HCT116 (cell line): ENCODE measurements at regions not wholly inside any gene's neighbourhood (a gene's known extent, or its start where the extent isn't known, plus 50 kb on each side); places are given as distances from the start of the nearest gene placed in this dataset.

ENCODE experiments used
- ATAC-seq: fragments of 200-7000 bp; cut with Tn5 transposase; 2 replicates; pipeline ENCODE4 v1.9.1; 2020; ENCODE audit warnings: mild to moderate bottlenecking, moderate library complexity
- BruUV-seq: library from RNA; stranded (reverse); fragments of 400-500 nt; replicated peaks from 2 replicates; lab custom pipeline; 2021; lab: Mats Ljungman, UMichigan
- CTCF ChIA-PET: fragments of 300-600 bp; sonication (Branson Sonifier 250); formaldehyde crosslinking; loops from one replicate; lab custom pipeline; 2021; ENCODE audit warnings: antibody characterized with exemption; lab: Charles Lee
- POLR2A ChIA-PET: fragments of 300-600, 350-600 bp; sonication (Branson Sonifier 250); formaldehyde crosslinking; loops from one replicate; lab custom pipeline; 2021; ENCODE audit warnings: antibody characterized with exemption; lab: Charles Lee
- RAD21 ChIA-PET, 2 experiments: fragments of 300-600 bp; sonication (Branson Sonifier 250); formaldehyde crosslinking; loops; one replicate each; lab custom pipeline; 2023; ENCODE audit warnings: low total read pairs in 2 of 2; ENCODE audit not compliant: uncharacterized antibody in 2 of 2, unreplicated experiment in 2 of 2, low non-redundant PET in 1 of 2; lab: Charles Lee
- DNase-seq: peaks from one replicate; pipeline ENCODE4 v3.0.0-alpha.2; 2010; ENCODE audit warnings: low read depth, low spot score
- H2AFZ ChIP-seq: fragments of 200-600 bp; shearing (Covaris generic), sonication (generic); 2 replicates; pipeline ENCODE4 v1.6.1; 2017; ENCODE audit warnings: low read depth, mixed run types, mixed read lengths, antibody characterized with exemption, low read length; ENCODE audit not compliant: poor library complexity, severe bottlenecking
- H3K27ac ChIP-seq: 2 replicates; pipeline ENCODE4 v1.5.1; 2012; ENCODE audit warnings: low read depth, low read length
- H3K27me3 ChIP-seq: fragments of 200-600 bp; sonication (generic); 2 replicates; pipeline ENCODE4 v1.6.1; 2016; ENCODE audit warnings: mixed run types, low read length, mixed read lengths; ENCODE audit not compliant: insufficient read depth
- H3K36me3 ChIP-seq, 2 experiments: fragments of 200-500 bp in 1 of 2; fragments of 200-600 bp in 1 of 2; sonication (Bioruptor generic) in 1 of 2; sonication (generic) in 1 of 2; 2 replicates each; pipeline versions ENCODE4 v1.5.1 to v1.6.1; 2014 to 2016; ENCODE audit warnings: low read length in 2 of 2, inconsistent platforms in 1 of 2, mixed read lengths in 1 of 2, mixed run types in 1 of 2; ENCODE audit not compliant: insufficient read depth in 2 of 2, control insufficient read depth in 1 of 2
- H3K4me1 ChIP-seq, 2 experiments: fragments of 200-600 bp in 1 of 2; sonication (generic) in 1 of 2; 2 replicates each; pipeline versions ENCODE4 v1.5.1 to v1.6.1; 2012 to 2017; ENCODE audit warnings: low read length in 2 of 2, inconsistent platforms in 1 of 2, mild to moderate bottlenecking in 1 of 2, mixed read lengths in 1 of 2, mixed run types in 1 of 2, moderate library complexity in 1 of 2; ENCODE audit not compliant: insufficient read depth in 2 of 2, control insufficient read depth in 1 of 2
- H3K4me2 ChIP-seq: fragments of 200-600 bp; sonication (generic); 2 replicates; pipeline ENCODE4 v1.6.1; 2017; ENCODE audit warnings: mixed run types, low read length, mixed read lengths
- H3K4me3 ChIP-seq, 2 experiments: fragments of 200-600 bp in 1 of 2; sonication (generic) in 1 of 2; replicated peaks in 1 of 2; 2 replicates each; pipeline ENCODE4 v1.5.1; 2011 to 2016; ENCODE audit warnings: low read length in 2 of 2, control low read depth in 1 of 2, low read depth in 1 of 2, mild to moderate bottlenecking in 1 of 2, mixed read lengths in 1 of 2, mixed run types in 1 of 2
- H3K79me2 ChIP-seq: fragments of 200-600 bp; sonication (generic); 2 replicates; pipeline ENCODE4 v1.6.1; 2017; ENCODE audit warnings: mild to moderate bottlenecking, mixed run types, low read length, moderate library complexity, mixed read lengths; ENCODE audit not compliant: insufficient read depth
- H3K9ac ChIP-seq: fragments of 200-600 bp; sonication (generic); 2 replicates; pipeline ENCODE4 v1.6.1; 2016; ENCODE audit warnings: low read length, mixed read lengths
- H3K9me2 ChIP-seq: fragments of 200-600 bp; sonication (generic), shearing (Covaris generic); 2 replicates; pipeline ENCODE4 v1.6.1; 2017; ENCODE audit warnings: mixed run types, mild to moderate bottlenecking, moderate library complexity; ENCODE audit not compliant: insufficient read depth
- H3K9me3 ChIP-seq, 2 experiments: fragments of 200-500 bp in 1 of 2; fragments of 200-600 bp in 1 of 2; sonication (Bioruptor generic) in 1 of 2; sonication (generic) in 1 of 2; 2 replicates each; pipeline ENCODE4 v1.6.1; 2014 to 2017; ENCODE audit warnings: low read length in 2 of 2, mixed read lengths in 2 of 2, inconsistent platforms in 1 of 2, low read depth in 1 of 2, mild to moderate bottlenecking in 1 of 2, mixed run types in 1 of 2, moderate library complexity in 1 of 2; ENCODE audit not compliant: control insufficient read depth in 1 of 2, insufficient read depth in 1 of 2
- H4K20me1 ChIP-seq: fragments of 200-600 bp; sonication (generic), shearing (Covaris generic); 2 replicates; pipeline ENCODE4 v1.6.1; 2017; ENCODE audit warnings: mixed run types, mild to moderate bottlenecking, moderate library complexity; ENCODE audit not compliant: insufficient read depth
- CBX3 ChIP-seq: IDR thresholded peaks from 2 replicates; pipeline ENCODE4 v1.6.1; 2012; ENCODE audit warnings: low read depth
- CEBPB ChIP-seq: IDR thresholded peaks from 2 replicates; pipeline ENCODE4 v1.6.1; 2012; ENCODE audit warnings: low read depth
- EGR1 ChIP-seq: IDR thresholded peaks from 2 replicates; pipeline ENCODE4 v1.6.1; 2012; ENCODE audit warnings: low read depth
- EZH2 ChIP-seq: fragments of 200-600 bp; sonication (generic); IDR thresholded peaks from 2 replicates; pipeline ENCODE4 v1.6.1; 2017; ENCODE audit warnings: antibody characterized with exemption, mixed run types
- EZH2phosphoT487 ChIP-seq: fragments of 200-600 bp; IDR thresholded peaks from 2 replicates; pipeline ENCODE4 v1.6.1; 2018; ENCODE audit warnings: antibody characterized with exemption, borderline replicate concordance
- FOSL1 ChIP-seq: IDR thresholded peaks from 2 replicates; pipeline ENCODE4 v1.6.1; 2012; ENCODE audit warnings: low read depth
- POLR2AphosphoS5 ChIP-seq: IDR thresholded peaks from 2 replicates; pipeline ENCODE4 v1.6.1; 2011; ENCODE audit warnings: mild to moderate bottlenecking, low read depth, low read length, moderate library complexity
- RAD21 ChIP-seq: IDR thresholded peaks from 2 replicates; pipeline ENCODE4 v1.6.1; 2012; ENCODE audit warnings: low read depth, mild to moderate bottlenecking
- SP1 ChIP-seq: IDR thresholded peaks from 2 replicates; pipeline ENCODE4 v1.6.1; 2012; ENCODE audit warnings: low read depth
- TCF7L2 ChIP-seq: IDR thresholded peaks from 2 replicates; pipeline ENCODE4 v1.7.0; 2011; ENCODE audit warnings: borderline replicate concordance, inconsistent platforms; ENCODE audit not compliant: insufficient read depth, insufficient read length; ENCODE audit errors: extremely low read depth
- YY1 ChIP-seq: IDR thresholded peaks from 2 replicates; pipeline ENCODE4 v1.6.1; 2011; ENCODE audit warnings: low read length, low read depth, moderate library complexity, mild to moderate bottlenecking; ENCODE audit not compliant: insufficient replicate concordance; ENCODE audit errors: extremely low read depth
- ZFX ChIP-seq: fragments of 450-650 bp; IDR thresholded peaks from 2 replicates; pipeline ENCODE4 v1.6.1; 2017
- ZNF274 ChIP-seq: fragments of 200-500 bp; sonication (Bioruptor generic); IDR thresholded peaks from 2 replicates; pipeline ENCODE4 v1.6.1; 2014; ENCODE audit warnings: mild to moderate bottlenecking, low read depth, low read length, inconsistent platforms
- intact Hi-C: fragments of 100-400 bp; cut with micrococcal nuclease; formaldehyde crosslinking; loops from 2 replicates; pipeline ENCODE4 v1.10.0; 2022
- TF ChIP-seq, protein P1 (sequence below), 3 experiments: fragments of 200-600 bp in 1 of 3; sonication (generic) in 1 of 3; IDR thresholded peaks in 2 of 3; conservative IDR thresholded peaks in 1 of 3; 2 replicates each; pipeline ENCODE4 v1.5.1; 2012 to 2017; ENCODE audit warnings: low read depth in 2 of 3, low read length in 2 of 3, antibody characterized with exemption in 1 of 3, borderline replicate concordance in 1 of 3, control low read depth in 1 of 3, mild to moderate bottlenecking in 1 of 3, mixed read lengths in 1 of 3, mixed run types in 1 of 3, moderate library complexity in 1 of 3; ENCODE audit not compliant: insufficient read depth in 1 of 3
- TF ChIP-seq, protein P2 (sequence below): IDR thresholded peaks from 2 replicates; pipeline ENCODE4 v1.6.1; 2012
- TF ChIP-seq, protein P3 (sequence below): IDR thresholded peaks from 2 replicates; pipeline ENCODE4 v1.6.1; 2012
- TF ChIP-seq, protein P4 (sequence below): IDR thresholded peaks from 2 replicates; pipeline ENCODE4 v1.6.1; 2012; ENCODE audit warnings: low read depth
- TF ChIP-seq, protein P5 (sequence below): IDR thresholded peaks from 2 replicates; pipeline ENCODE4 v1.6.1; 2011; ENCODE audit warnings: mild to moderate bottlenecking, low read length, moderate library complexity; ENCODE audit not compliant: insufficient replicate concordance; ENCODE audit errors: extremely low read depth

- no TSS peak for BruUV-seq
- POLR2A ChIA-PET, result no interaction called here
- Histone ChIP-seq H3K27ac (no peak overlapping the region), H3K4me3 (no peak overlapping the region), H2AFZ (no peak overlapping the region), H3K4me2 (no peak overlapping the region), H3K9me2 (no peaks in the 10 kb centered on the region), H3K9ac (no peak overlapping the region), H3K27me3 (no peaks in the 10 kb centered on the region), H3K9me3 (no peaks in the 10 kb centered on the region), H4K20me1 (no peaks in the 10 kb centered on the region), H3K36me3 (no peaks in the 10 kb centered on the region), H3K79me2 (no peaks in the 10 kb centered on the region), H3K4me1 (peaks cover 10 to 14% of the 10 kb centered on the region in 2 experiments)
- DNase-seq (no peak), ATAC-seq (no peak)
- intact Hi-C loops, result no loop called here
- RAD21 ChIA-PET, result interaction anchor here in 1 of 2 experiments (0.7 kb wide), 1 partner anchor 196 kb away, joined by 4 read pairs; no protein-coding TSS in a partner anchor
- TF ChIP-seq, protein P1, sequence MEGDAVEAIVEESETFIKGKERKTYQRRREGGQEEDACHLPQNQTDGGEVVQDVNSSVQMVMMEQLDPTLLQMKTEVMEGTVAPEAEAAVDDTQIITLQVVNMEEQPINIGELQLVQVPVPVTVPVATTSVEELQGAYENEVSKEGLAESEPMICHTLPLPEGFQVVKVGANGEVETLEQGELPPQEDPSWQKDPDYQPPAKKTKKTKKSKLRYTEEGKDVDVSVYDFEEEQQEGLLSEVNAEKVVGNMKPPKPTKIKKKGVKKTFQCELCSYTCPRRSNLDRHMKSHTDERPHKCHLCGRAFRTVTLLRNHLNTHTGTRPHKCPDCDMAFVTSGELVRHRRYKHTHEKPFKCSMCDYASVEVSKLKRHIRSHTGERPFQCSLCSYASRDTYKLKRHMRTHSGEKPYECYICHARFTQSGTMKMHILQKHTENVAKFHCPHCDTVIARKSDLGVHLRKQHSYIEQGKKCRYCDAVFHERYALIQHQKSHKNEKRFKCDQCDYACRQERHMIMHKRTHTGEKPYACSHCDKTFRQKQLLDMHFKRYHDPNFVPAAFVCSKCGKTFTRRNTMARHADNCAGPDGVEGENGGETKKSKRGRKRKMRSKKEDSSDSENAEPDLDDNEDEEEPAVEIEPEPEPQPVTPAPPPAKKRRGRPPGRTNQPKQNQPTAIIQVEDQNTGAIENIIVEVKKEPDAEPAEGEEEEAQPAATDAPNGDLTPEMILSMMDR (IDR thresholded peaks at IDR 0.05 in 2 of 3, conservative IDR thresholded peaks at IDR 0.05 in 1 of 3; ENCODE audit: borderline replicate concordance in 1 of 3, insufficient read depth in 1 of 3, low read depth in 2 of 3, low read length in 2 of 3), result no peak
- TF ChIP-seq ZFX (no peak), POLR2AphosphoS5 (no peak), YY1 (no peak), EZH2phosphoT487 (no peak), CEBPB (no peak), SP1 (no peak), EGR1 (no peak), TCF7L2 (no peak), CBX3 (no peak), FOSL1 (no peak), ZNF274 (no peak), RAD21 (no peak), EZH2 (no peak)
- TF ChIP-seq, protein P2, sequence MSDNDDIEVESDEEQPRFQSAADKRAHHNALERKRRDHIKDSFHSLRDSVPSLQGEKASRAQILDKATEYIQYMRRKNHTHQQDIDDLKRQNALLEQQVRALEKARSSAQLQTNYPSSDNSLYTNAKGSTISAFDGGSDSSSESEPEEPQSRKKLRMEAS, result no peak
- TF ChIP-seq, protein P3, sequence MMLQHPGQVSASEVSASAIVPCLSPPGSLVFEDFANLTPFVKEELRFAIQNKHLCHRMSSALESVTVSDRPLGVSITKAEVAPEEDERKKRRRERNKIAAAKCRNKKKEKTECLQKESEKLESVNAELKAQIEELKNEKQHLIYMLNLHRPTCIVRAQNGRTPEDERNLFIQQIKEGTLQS, result no peak
- TF ChIP-seq, protein P4, sequence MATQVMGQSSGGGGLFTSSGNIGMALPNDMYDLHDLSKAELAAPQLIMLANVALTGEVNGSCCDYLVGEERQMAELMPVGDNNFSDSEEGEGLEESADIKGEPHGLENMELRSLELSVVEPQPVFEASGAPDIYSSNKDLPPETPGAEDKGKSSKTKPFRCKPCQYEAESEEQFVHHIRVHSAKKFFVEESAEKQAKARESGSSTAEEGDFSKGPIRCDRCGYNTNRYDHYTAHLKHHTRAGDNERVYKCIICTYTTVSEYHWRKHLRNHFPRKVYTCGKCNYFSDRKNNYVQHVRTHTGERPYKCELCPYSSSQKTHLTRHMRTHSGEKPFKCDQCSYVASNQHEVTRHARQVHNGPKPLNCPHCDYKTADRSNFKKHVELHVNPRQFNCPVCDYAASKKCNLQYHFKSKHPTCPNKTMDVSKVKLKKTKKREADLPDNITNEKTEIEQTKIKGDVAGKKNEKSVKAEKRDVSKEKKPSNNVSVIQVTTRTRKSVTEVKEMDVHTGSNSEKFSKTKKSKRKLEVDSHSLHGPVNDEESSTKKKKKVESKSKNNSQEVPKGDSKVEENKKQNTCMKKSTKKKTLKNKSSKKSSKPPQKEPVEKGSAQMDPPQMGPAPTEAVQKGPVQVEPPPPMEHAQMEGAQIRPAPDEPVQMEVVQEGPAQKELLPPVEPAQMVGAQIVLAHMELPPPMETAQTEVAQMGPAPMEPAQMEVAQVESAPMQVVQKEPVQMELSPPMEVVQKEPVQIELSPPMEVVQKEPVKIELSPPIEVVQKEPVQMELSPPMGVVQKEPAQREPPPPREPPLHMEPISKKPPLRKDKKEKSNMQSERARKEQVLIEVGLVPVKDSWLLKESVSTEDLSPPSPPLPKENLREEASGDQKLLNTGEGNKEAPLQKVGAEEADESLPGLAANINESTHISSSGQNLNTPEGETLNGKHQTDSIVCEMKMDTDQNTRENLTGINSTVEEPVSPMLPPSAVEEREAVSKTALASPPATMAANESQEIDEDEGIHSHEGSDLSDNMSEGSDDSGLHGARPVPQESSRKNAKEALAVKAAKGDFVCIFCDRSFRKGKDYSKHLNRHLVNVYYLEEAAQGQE, result no peak
- TF ChIP-seq, protein P5, sequence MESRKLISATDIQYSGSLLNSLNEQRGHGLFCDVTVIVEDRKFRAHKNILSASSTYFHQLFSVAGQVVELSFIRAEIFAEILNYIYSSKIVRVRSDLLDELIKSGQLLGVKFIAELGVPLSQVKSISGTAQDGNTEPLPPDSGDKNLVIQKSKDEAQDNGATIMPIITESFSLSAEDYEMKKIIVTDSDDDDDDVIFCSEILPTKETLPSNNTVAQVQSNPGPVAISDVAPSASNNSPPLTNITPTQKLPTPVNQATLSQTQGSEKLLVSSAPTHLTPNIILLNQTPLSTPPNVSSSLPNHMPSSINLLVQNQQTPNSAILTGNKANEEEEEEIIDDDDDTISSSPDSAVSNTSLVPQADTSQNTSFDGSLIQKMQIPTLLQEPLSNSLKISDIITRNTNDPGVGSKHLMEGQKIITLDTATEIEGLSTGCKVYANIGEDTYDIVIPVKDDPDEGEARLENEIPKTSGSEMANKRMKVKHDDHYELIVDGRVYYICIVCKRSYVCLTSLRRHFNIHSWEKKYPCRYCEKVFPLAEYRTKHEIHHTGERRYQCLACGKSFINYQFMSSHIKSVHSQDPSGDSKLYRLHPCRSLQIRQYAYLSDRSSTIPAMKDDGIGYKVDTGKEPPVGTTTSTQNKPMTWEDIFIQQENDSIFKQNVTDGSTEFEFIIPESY, result no peak
- CTCF ChIA-PET, result no interaction called here
Measured at GRCh38 chr17:72004011-72004427, 116.8 kb upstream of the SOX9 start.
